IMR-90 (cell line): ENCODE measurements at regions not wholly inside any gene's neighbourhood (a gene's known extent, or its start where the extent isn't known, plus 50 kb on each side); places are given as distances from the start of the nearest gene placed in this dataset.

Experiments
- ATAC-seq: fragments of 200-7000 bp; cut with Tn5 transposase; 2 replicates; pipeline ENCODE4 v1.9.1; 2020; ENCODE audit warnings: low read depth, mild to moderate bottlenecking, moderate library complexity
- BruUV-seq: library from RNA; stranded (reverse); fragments of 400-500 nt; replicated peaks from 2 replicates; lab custom pipeline; 2021; lab: Mats Ljungman, UMichigan
- CTCF ChIA-PET: fragments of 300-600 bp; formaldehyde crosslinking; extraction: SDS; loops from one replicate; lab custom pipeline; 2021; ENCODE audit warnings: antibody characterized with exemption; lab: Yijun Ruan, JAX
- POLR2A ChIA-PET: fragments of 300-600 bp; sonication (Branson Sonifier 250); formaldehyde crosslinking; loops from one replicate; lab custom pipeline; 2022; ENCODE audit warnings: antibody characterized with exemption; ENCODE audit not compliant: unreplicated experiment; lab: Charles Lee
- DNase-seq: peaks from one replicate; pipeline ENCODE4 v3.0.0; 2013
- H2AFZ ChIP-seq: replicated peaks from 2 replicates; pipeline ENCODE3; 2013; ENCODE audit warnings: low read length, mild to moderate bottlenecking; ENCODE audit not compliant: poor library complexity
- H2AK5ac ChIP-seq: 2 replicates; pipeline ENCODE4 v1.6.1; 2013; ENCODE audit warnings: low read depth, low read length, inconsistent platforms
- H2AK9ac ChIP-seq: replicated peaks from 2 replicates; pipeline ENCODE3; 2013; ENCODE audit warnings: mild to moderate bottlenecking, low read depth, low read length, moderate library complexity; ENCODE audit not compliant: poor library complexity
- H2BK120ac ChIP-seq: 2 replicates; pipeline ENCODE4 v1.6.1; 2013; ENCODE audit warnings: low read depth, low read length, inconsistent platforms
- H2BK15ac ChIP-seq: 3 replicates; pipeline ENCODE4 v1.6.1; 2013; ENCODE audit warnings: low read depth, low read length, inconsistent platforms
- H2BK20ac ChIP-seq: 2 replicates; pipeline ENCODE4 v1.6.1; 2013; ENCODE audit warnings: low read depth, mild to moderate bottlenecking, inconsistent platforms, low read length, moderate library complexity
- H2BK5ac ChIP-seq: 2 replicates; pipeline ENCODE4 v1.6.1; 2013; ENCODE audit warnings: mild to moderate bottlenecking, low read depth, low read length, inconsistent platforms; ENCODE audit not compliant: poor library complexity, severe bottlenecking
- H3K14ac ChIP-seq: replicated peaks from 2 replicates; pipeline ENCODE4 v1.6.1; 2013; ENCODE audit warnings: low read depth, low read length, inconsistent platforms
- H3K18ac ChIP-seq: 2 replicates; pipeline ENCODE4 v1.6.1; 2013; ENCODE audit warnings: low read depth, low read length, control low read depth
- H3K23ac ChIP-seq: 2 replicates; pipeline ENCODE4 v1.6.1; 2013; ENCODE audit warnings: low read depth, low read length, inconsistent platforms
- H3K27ac ChIP-seq: 2 replicates; pipeline ENCODE4 v1.5.1; 2013; ENCODE audit warnings: mild to moderate bottlenecking, control low read depth, low read length; ENCODE audit not compliant: insufficient read depth
- H3K27me3 ChIP-seq: 2 replicates; pipeline ENCODE4 v1.6.1; 2013; ENCODE audit warnings: low read length; ENCODE audit not compliant: control insufficient read depth, insufficient read depth
- H3K36me3 ChIP-seq: 2 replicates; pipeline ENCODE4 v1.6.1; 2013; ENCODE audit warnings: low read length, mixed read lengths; ENCODE audit not compliant: control insufficient read depth, insufficient read depth
- H3K4ac ChIP-seq: 2 replicates; pipeline ENCODE4 v1.6.1; 2013; ENCODE audit warnings: low read depth, low read length, inconsistent platforms
- H3K4me1 ChIP-seq: 2 replicates; pipeline ENCODE4 v1.6.1; 2013; ENCODE audit warnings: low read length, mixed read lengths; ENCODE audit not compliant: control insufficient read depth, insufficient read depth
- H3K4me2 ChIP-seq: 2 replicates; pipeline ENCODE4 v1.6.1; 2013; ENCODE audit warnings: low read depth, mild to moderate bottlenecking, control low read depth, low read length, moderate library complexity
- H3K4me3 ChIP-seq: 2 replicates; pipeline ENCODE4 v1.5.1; 2013; ENCODE audit warnings: low read depth, mild to moderate bottlenecking, control low read depth, low read length, moderate library complexity; ENCODE audit not compliant: insufficient read depth
- H3K56ac ChIP-seq: 2 replicates; pipeline ENCODE4 v1.6.1; 2013; ENCODE audit warnings: low read length, inconsistent platforms; ENCODE audit not compliant: insufficient read depth; ENCODE audit errors: extremely low read depth
- H3K79me1 ChIP-seq, 2 experiments: 2 replicates each; pipeline ENCODE4 v1.6.1; 2013; ENCODE audit warnings: low read length in 2 of 2, inconsistent platforms in 1 of 2, low read depth in 1 of 2
- H3K9ac ChIP-seq: 2 replicates; pipeline ENCODE4 v1.6.1; 2013; ENCODE audit warnings: low read depth, low read length, control low read depth
- H3K9me1 ChIP-seq: 2 replicates; pipeline ENCODE4 v1.6.1; 2013; ENCODE audit warnings: low read length, inconsistent platforms; ENCODE audit not compliant: insufficient read depth
- H3K9me3 ChIP-seq: 2 replicates; pipeline ENCODE4 v1.6.1; 2013; ENCODE audit warnings: low read length; ENCODE audit not compliant: control insufficient read depth, insufficient read depth
- H4K20me1 ChIP-seq: 2 replicates; pipeline ENCODE4 v1.6.1; 2013; ENCODE audit warnings: low read length, inconsistent platforms; ENCODE audit not compliant: insufficient read depth
- H4K5ac ChIP-seq: 2 replicates; pipeline ENCODE4 v1.6.1; 2013; ENCODE audit warnings: mild to moderate bottlenecking, low read depth, low read length, control low read depth
- H4K8ac ChIP-seq, 2 experiments: 2 replicates each; pipeline ENCODE4 v1.6.1; 2013; ENCODE audit warnings: low read depth in 2 of 2, low read length in 2 of 2, control low read depth in 1 of 2, inconsistent platforms in 1 of 2
- H4K91ac ChIP-seq: 2 replicates; pipeline ENCODE4 v1.6.1; 2013; ENCODE audit warnings: low read depth, low read length, inconsistent platforms; ENCODE audit not compliant: insufficient read depth
- CHD1 ChIP-seq: IDR thresholded peaks from 2 replicates; pipeline ENCODE4 v1.6.1; 2012; ENCODE audit warnings: low read depth, low read length, improper control_type of control experiment
- MAZ ChIP-seq: IDR thresholded peaks from 2 replicates; pipeline ENCODE4 v1.6.1; 2012; ENCODE audit warnings: low read depth, mild to moderate bottlenecking, low read length, improper control_type of control experiment, moderate library complexity, borderline replicate concordance
- MXI1 ChIP-seq: IDR thresholded peaks from 2 replicates; pipeline ENCODE4 v1.6.1; 2012; ENCODE audit warnings: low read depth, mild to moderate bottlenecking, low read length, moderate library complexity, borderline replicate concordance
- NFE2L2 ChIP-seq: fragments of 150-350 bp; IDR thresholded peaks from 2 replicates; pipeline ENCODE4 v1.6.1; 2016; ENCODE audit warnings: low read depth, mild to moderate bottlenecking, low read length
- dilution Hi-C: fragments of 300-500 bp; cut with HindIII; formaldehyde crosslinking; loops from one replicate; pipeline ENCODE4 v1.14.3; 2018; ENCODE audit warnings: low sequenced_read_pairs; ENCODE audit not compliant: unreplicated experiment
- in situ Hi-C: fragments of 300-500 bp; cut with MboI; formaldehyde crosslinking; loops from 3 replicates; pipeline ENCODE4 v1.14.3; 2019; ENCODE audit warnings: low sequenced_read_pairs, inconsistent platforms, mixed read lengths
- intact Hi-C: fragments of 100-400 bp; cut with micrococcal nuclease; formaldehyde crosslinking; loops from 2 replicates; pipeline ENCODE4 v1.10.0; 2022

- H3K9me1 ChIP-seq, result no peaks in the 10 kb centered on the region
- H3K23ac ChIP-seq, result no peak overlapping the region
- BruUV-seq, result no TSS peak
- no peak overlapping the region for H2AFZ ChIP-seq
- H2AK5ac ChIP-seq, result no peak overlapping the region
- no peaks in the 10 kb centered on the region for H3K27me3 ChIP-seq
- no peak overlapping the region for H3K27ac ChIP-seq
- H4K5ac ChIP-seq, result no peak overlapping the region
- DNase-seq, result no peak
- in situ Hi-C loops (no loop called here), intact Hi-C loops (no loop called here), dilution Hi-C loops (no loop called here)
- no peak overlapping the region for H3K18ac ChIP-seq
- H3K4ac ChIP-seq, result no peak overlapping the region
- no peak overlapping the region for H3K14ac ChIP-seq
- no peak overlapping the region for H3K56ac ChIP-seq
- no peak overlapping the region for H3K4me3 ChIP-seq
- no peaks in the 10 kb centered on the region for H3K9me3 ChIP-seq
- H2BK15ac ChIP-seq, result no peak overlapping the region
- no peak overlapping the region for H2BK120ac ChIP-seq
- H2BK5ac ChIP-seq, result no peak overlapping the region
- TF ChIP-seq CHD1 (no peak), MXI1 (no peak), NFE2L2 (no peak), MAZ (no peak)
- no peak overlapping the region for H4K91ac ChIP-seq
- H2AK9ac ChIP-seq, result no peak overlapping the region
- CTCF ChIA-PET, result interaction anchor here (1.2 kb wide), 1 partner anchor 15 kb away, joined by 3 read pairs; no protein-coding TSS in a partner anchor
- no peak overlapping the region for H4K8ac ChIP-seq
- no peak overlapping the region for H2BK20ac ChIP-seq
- POLR2A ChIA-PET, result no interaction called here
- no peaks in the 10 kb centered on the region for H4K20me1 ChIP-seq
- no peak for ATAC-seq
- no peaks in the 10 kb centered on the region for H3K79me1 ChIP-seq
- no peaks in the 10 kb centered on the region for H3K36me3 ChIP-seq
- H3K4me1 ChIP-seq, result no peaks in the 10 kb centered on the region
- H3K9ac ChIP-seq, result no peak overlapping the region
- no peak overlapping the region for H3K4me2 ChIP-seq
Observed at GRCh38 chr9:72420783-72421182, 55.8 kb upstream of the ZFAND5 start.
